Lung (tissue), 11 donors: ENCODE measurements at regions not wholly inside any gene's neighbourhood (a gene's known extent, or its start where the extent isn't known, plus 50 kb on each side); places are given as distances from the start of the nearest gene placed in this dataset.
A peak's percentile ranks its signal among the peaks of the same experiment; 100 is the strongest.

Source experiments
- ATAC-seq: fragments of 200-7000 bp; cut with Tn5 transposase; one replicate; pipeline ENCODE4 v1.9.1; 2020; ENCODE audit warnings: moderate number of reproducible peaks; ENCODE audit not compliant: insufficient read depth, low FRiP score
- DNase-seq, 3 donors: peaks; one replicate each; pipeline ENCODE4 v3.0.0-alpha.2; 2013 to 2017
- H3K27ac ChIP-seq, 2 donors: one replicate each; pipeline ENCODE4 v1.5.1; 2013; ENCODE audit warnings: mild to moderate bottlenecking in 2 of 2, moderate library complexity in 2 of 2, control low read depth in 1 of 2, inconsistent platforms in 1 of 2, low read depth in 1 of 2, low read length in 1 of 2
- H3K27me3 ChIP-seq, 3 donors: one replicate each; pipeline ENCODE4 v1.5.1; 2013; ENCODE audit warnings: low read length in 2 of 3; ENCODE audit not compliant: control insufficient read depth in 3 of 3, insufficient read depth in 3 of 3
- H3K36me3 ChIP-seq, 4 donors: one replicate each; pipeline ENCODE4 v1.5.1; 2013; ENCODE audit warnings: low read length in 4 of 4, mild to moderate bottlenecking in 1 of 4, moderate library complexity in 1 of 4; ENCODE audit not compliant: control insufficient read depth in 4 of 4, insufficient read depth in 4 of 4
- H3K4me1 ChIP-seq, 5 donors: one replicate each; pipeline ENCODE4 v1.5.1; 2013; ENCODE audit warnings: low read length in 5 of 5, mild to moderate bottlenecking in 2 of 5, moderate library complexity in 1 of 5; ENCODE audit not compliant: control insufficient read depth in 5 of 5, insufficient read depth in 5 of 5
- H3K4me3 ChIP-seq: one replicate; pipeline ENCODE4 v1.5.1; 2013; ENCODE audit warnings: mild to moderate bottlenecking, control low read depth, moderate library complexity
- H3K9ac ChIP-seq, 2 donors: one replicate each; pipeline ENCODE4 v1.5.1; 2013; ENCODE audit warnings: low read length in 2 of 2, control low read depth in 1 of 2; ENCODE audit not compliant: insufficient read depth in 1 of 2
- H3K9me3 ChIP-seq, 4 donors: one replicate each; pipeline ENCODE4 v1.5.1; 2013; ENCODE audit warnings: low read length in 3 of 4, mild to moderate bottlenecking in 1 of 4, moderate library complexity in 1 of 4; ENCODE audit not compliant: control insufficient read depth in 4 of 4, insufficient read depth in 3 of 4
- WGBS, 2 donors: extraction: QIAGEN DNeasy Blood & Tissue Kit; methylation state at CpG; one replicate each; pipeline ENCODE4 v1.1.7; 2013; 5-methylcytosine and 5-hydroxymethylcytosine counted together
- TF ChIP-seq, protein P1 (sequence below): IDR thresholded peaks from 2 replicates; pipeline ENCODE4 v1.5.1; 2012; ENCODE audit warnings: mild to moderate bottlenecking; ENCODE audit errors: control extremely low read depth, extremely low read depth
- donor health status: control.
- donor health status: control.
- donor health status: Bipolar disorder and iron deficiency.
- donor health status: healthy.
- donor health status: DM: yes; HTN: yes; CAD: no.

DNA sequence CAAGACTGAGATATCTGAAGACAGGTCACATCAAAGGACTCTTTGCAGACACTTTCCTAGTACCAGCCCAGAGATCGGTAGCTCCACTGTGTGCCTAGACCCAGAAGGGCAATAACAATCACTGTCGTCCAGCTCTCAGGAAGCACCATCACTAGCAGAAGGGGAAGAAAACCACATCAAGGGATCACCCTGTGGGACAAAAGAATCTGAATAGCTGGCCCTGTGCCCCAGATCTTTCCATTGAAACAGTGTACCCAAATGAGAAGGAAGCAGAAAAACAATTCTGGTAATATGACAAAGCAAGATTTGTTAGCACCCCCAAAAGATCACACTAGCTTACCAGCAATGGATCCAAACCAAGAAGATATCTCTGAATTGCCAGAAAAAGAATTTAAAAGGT, 404.4 kb upstream of the NECTIN3 start:
- DNase-seq (no peak), ATAC-seq (no peak)
- H3K4me1 ChIP-seq = peaks cover 0 to 5% (median 3%) of the 10 kb centered on the region in 5 donors
- 63 to 76% methylated on average over 2 of the region's 2 CpGs for WGBS, 2 donors
- no peak overlapping the region for H3K9ac ChIP-seq
- H3K27ac ChIP-seq = no peak overlapping the region
- no peaks in the 10 kb centered on the region for H3K36me3 ChIP-seq
- H3K4me3 ChIP-seq = no peak overlapping the region
- peaks cover 0 to 12% (median 2%) of the 10 kb centered on the region in 4 donors for H3K9me3 ChIP-seq
- TF ChIP-seq, protein P1, sequence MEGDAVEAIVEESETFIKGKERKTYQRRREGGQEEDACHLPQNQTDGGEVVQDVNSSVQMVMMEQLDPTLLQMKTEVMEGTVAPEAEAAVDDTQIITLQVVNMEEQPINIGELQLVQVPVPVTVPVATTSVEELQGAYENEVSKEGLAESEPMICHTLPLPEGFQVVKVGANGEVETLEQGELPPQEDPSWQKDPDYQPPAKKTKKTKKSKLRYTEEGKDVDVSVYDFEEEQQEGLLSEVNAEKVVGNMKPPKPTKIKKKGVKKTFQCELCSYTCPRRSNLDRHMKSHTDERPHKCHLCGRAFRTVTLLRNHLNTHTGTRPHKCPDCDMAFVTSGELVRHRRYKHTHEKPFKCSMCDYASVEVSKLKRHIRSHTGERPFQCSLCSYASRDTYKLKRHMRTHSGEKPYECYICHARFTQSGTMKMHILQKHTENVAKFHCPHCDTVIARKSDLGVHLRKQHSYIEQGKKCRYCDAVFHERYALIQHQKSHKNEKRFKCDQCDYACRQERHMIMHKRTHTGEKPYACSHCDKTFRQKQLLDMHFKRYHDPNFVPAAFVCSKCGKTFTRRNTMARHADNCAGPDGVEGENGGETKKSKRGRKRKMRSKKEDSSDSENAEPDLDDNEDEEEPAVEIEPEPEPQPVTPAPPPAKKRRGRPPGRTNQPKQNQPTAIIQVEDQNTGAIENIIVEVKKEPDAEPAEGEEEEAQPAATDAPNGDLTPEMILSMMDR = no peak
- no peaks in the 10 kb centered on the region for H3K27me3 ChIP-seq

DNA sequence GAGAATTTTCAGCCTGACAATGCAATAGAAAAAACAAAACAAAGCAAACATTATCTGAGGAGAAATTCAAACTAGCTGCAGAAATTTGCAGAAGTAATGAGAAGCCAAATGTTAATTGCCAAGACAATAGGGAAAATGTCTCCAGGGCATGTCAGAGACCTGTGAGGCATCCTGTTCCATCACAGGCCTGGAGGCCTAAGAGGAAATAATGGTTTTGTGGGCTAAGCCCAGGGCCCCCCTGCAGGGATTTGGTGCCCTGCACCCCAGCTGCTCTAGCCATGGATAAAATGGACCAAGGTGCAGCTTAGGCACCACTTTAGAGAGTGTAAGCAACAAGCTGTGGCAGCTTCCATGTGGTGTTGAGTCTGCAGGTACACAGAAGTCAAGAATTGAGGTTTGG, 401.2 kb upstream of the NECTIN3 start:
- TF ChIP-seq, protein P1 = no peak

DNA sequence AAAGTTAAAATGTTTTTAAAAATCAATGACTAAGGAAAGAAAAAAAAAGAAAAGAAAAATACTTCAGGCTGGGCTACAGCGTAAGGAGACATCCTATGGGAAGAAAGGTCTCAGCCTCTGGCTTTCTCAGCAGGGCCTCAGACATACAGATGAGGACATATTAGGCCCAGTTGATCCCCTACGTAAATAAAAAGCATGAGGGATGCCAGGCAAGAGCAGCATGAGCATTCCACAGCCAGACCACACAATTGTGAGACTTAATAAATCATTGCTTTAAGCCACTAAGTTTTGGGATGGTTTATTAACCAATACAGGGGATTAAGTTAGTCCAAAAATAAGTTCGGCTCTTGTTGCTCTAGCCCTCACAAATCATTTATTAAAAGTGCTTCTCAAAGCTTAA, 394.1 kb upstream of the NECTIN3 start:
- Histone ChIP-seq H3K9ac (no peak overlapping the region), H3K27me3 (no peaks in the 10 kb centered on the region), H3K27ac (no peak overlapping the region), H3K4me1 (peaks cover 0 to 12% (median 0%) of the 10 kb centered on the region in 5 donors), H3K9me3 (peaks cover 0 to 2% (median 0%) of the 10 kb centered on the region in 4 donors), H3K4me3 (no peak overlapping the region), H3K36me3 (no peaks in the 10 kb centered on the region)
- TF ChIP-seq, protein P1 = no peak
- DNase-seq (no peak), ATAC-seq (no peak)
- WGBS, 2 donors = 69 to 78% methylated on average over 3 of the region's 3 CpGs

More for the DNA sequence above, 401.2 kb upstream of the NECTIN3 start:
- Histone ChIP-seq H3K4me1 (peaks cover 0 to 5% (median 3%) of the 10 kb centered on the region in 5 donors), H3K27me3 (no peaks in the 10 kb centered on the region), H3K36me3 (no peaks in the 10 kb centered on the region), H3K27ac (no peak overlapping the region), H3K9me3 (peaks cover 0 to 8% (median 2%) of the 10 kb centered on the region in 4 donors), H3K9ac (no peak overlapping the region), H3K4me3 (no peak overlapping the region)
- DNase-seq (no peak), ATAC-seq (no peak)

DNA sequence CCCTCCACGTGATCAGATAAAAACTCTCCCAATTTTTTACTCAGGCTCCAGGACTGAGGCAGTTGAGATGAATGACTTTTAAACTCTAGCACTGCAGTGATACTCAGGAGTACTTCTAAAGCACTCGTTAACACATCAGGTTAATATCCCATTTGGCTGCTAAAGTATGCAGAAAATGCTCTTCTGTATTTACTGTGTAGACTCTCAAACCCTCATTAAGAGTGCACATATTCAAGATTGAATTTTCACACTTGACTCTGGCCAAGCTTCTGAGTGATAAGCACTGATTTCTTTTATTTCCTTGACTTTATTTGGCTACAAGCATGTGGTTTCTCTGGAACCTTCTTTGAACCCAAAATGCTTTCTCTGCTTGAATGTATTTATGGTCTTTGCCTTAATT, 392.3 kb upstream of the NECTIN3 start:
- TF ChIP-seq, protein P1 = no peak

More for the DNA sequence above, 392.3 kb upstream of the NECTIN3 start:
- H3K36me3 ChIP-seq = no peaks in the 10 kb centered on the region
- no peaks in the 10 kb centered on the region for H3K27me3 ChIP-seq
- H3K4me3 ChIP-seq = no peak overlapping the region
- ATAC-seq (peak; percentile 55), DNase-seq (peak in 1 of 3 donors; percentile 46)
- no peak overlapping the region for H3K27ac ChIP-seq
- H3K9me3 ChIP-seq = peaks cover 0 to 2% (median 0%) of the 10 kb centered on the region in 4 donors
- peaks cover 0 to 18% (median 3%) of the 10 kb centered on the region in 5 donors for H3K4me1 ChIP-seq
- WGBS, 2 donors = 45 to 47% methylated on average over 2 of the region's 2 CpGs
- H3K9ac ChIP-seq = no peak overlapping the region
